ENCODE measurements at regions not wholly inside any gene's neighbourhood (a gene's known extent, or its start where the extent isn't known, plus 50 kb on each side); places are given as distances from the start of the nearest gene placed in this dataset.
A peak's percentile ranks its signal among the peaks of the same experiment; 100 is the strongest.

GRCh38 chr18:27871726-27872125, 305.2 kb downstream of the CDH2 start:
- Histone ChIP-seq H2AFZ (peak overlapping the region; percentile 54), H3K4me3 (ENCODE audit: low read depth, low read length) (no peak overlapping the region), H3K79me2 (no peaks in the 10 kb centered on the region), H3K27me3 (ENCODE audit: control insufficient read depth, insufficient read depth, low read length) (no peaks in the 10 kb centered on the region), H3K9me3 (ENCODE audit: control insufficient read depth, low read length) (no peaks in the 10 kb centered on the region), H3K9ac (no peak overlapping the region), H3K36me3 (ENCODE audit: control insufficient read depth, insufficient read depth, low read length) (no peaks in the 10 kb centered on the region), H3K27ac (no peak overlapping the region), H3K4me2 (ENCODE audit: low read length) (no peak overlapping the region), H3K4me1 (no peaks in the 10 kb centered on the region)
- TF ChIP-seq CTCF (IDR thresholded peaks at IDR 0.05): no peak

- Histone ChIP-seq H3K9me3 (ENCODE audit: control insufficient read depth, low read length) (no peaks in the 10 kb centered on the region), H3K36me3 (ENCODE audit: control insufficient read depth, insufficient read depth, low read length) (no peaks in the 10 kb centered on the region), H3K79me2 (no peaks in the 10 kb centered on the region), H3K4me1 (no peaks in the 10 kb centered on the region), H3K27ac (no peak overlapping the region), H3K27me3 (ENCODE audit: control insufficient read depth, insufficient read depth, low read length) (no peaks in the 10 kb centered on the region), H3K4me2 (ENCODE audit: low read length) (no peak overlapping the region), H3K9ac (no peak overlapping the region), H3K4me3 (ENCODE audit: low read depth, low read length) (no peak overlapping the region), H2AFZ (no peak overlapping the region)
- no peak for TF ChIP-seq CTCF (IDR thresholded peaks at IDR 0.05)
These were observed 307.2 kb downstream of the CDH2 start for GRCh38 chr18:27869735-27870134.

- peak overlapping the region; percentile 13 for H2AFZ ChIP-seq
- H3K79me2 ChIP-seq: no peaks in the 10 kb centered on the region
- no peak overlapping the region for H3K4me2 ChIP-seq (ENCODE audit: low read length)
- H3K27me3 ChIP-seq (ENCODE audit: control insufficient read depth, insufficient read depth, low read length): no peaks in the 10 kb centered on the region
- H3K9me3 ChIP-seq (ENCODE audit: control insufficient read depth, low read length): no peaks in the 10 kb centered on the region
- H3K9ac ChIP-seq: no peak overlapping the region
- H3K36me3 ChIP-seq (ENCODE audit: control insufficient read depth, insufficient read depth, low read length): no peaks in the 10 kb centered on the region
- TF ChIP-seq CTCF (IDR thresholded peaks at IDR 0.05): no peak
- no peak overlapping the region for H3K4me3 ChIP-seq (ENCODE audit: low read depth, low read length)
- no peak overlapping the region for H3K27ac ChIP-seq
- H3K4me1 ChIP-seq: peaks cover 12% of the 10 kb centered on the region
These were observed 311.5 kb downstream of the CDH2 start for GRCh38 chr18:27865431-27865830.

- Histone ChIP-seq H3K4me3 (ENCODE audit: low read depth, low read length) (no peak overlapping the region), H3K27ac (no peak overlapping the region), H3K4me1 (peaks cover 17% of the 10 kb centered on the region), H2AFZ (no peak overlapping the region), H3K9me3 (ENCODE audit: control insufficient read depth, low read length) (no peaks in the 10 kb centered on the region), H3K36me3 (ENCODE audit: control insufficient read depth, insufficient read depth, low read length) (no peaks in the 10 kb centered on the region), H3K9ac (no peak overlapping the region), H3K79me2 (no peaks in the 10 kb centered on the region), H3K4me2 (ENCODE audit: low read length) (no peak overlapping the region), H3K27me3 (ENCODE audit: control insufficient read depth, insufficient read depth, low read length) (no peaks in the 10 kb centered on the region)
- TF ChIP-seq CTCF (IDR thresholded peaks at IDR 0.05): no peak
These were observed 313.0 kb downstream of the CDH2 start for GRCh38 chr18:27863780-27864430.

GRCh38 chr18:27862041-27862682, 314.8 kb downstream of the CDH2 start:
- H3K4me2 ChIP-seq (ENCODE audit: low read length): peak overlapping the region; percentile 48
- H3K27me3 ChIP-seq (ENCODE audit: control insufficient read depth, insufficient read depth, low read length): no peaks in the 10 kb centered on the region
- no peaks in the 10 kb centered on the region for H3K79me2 ChIP-seq
- H3K36me3 ChIP-seq (ENCODE audit: control insufficient read depth, insufficient read depth, low read length): no peaks in the 10 kb centered on the region
- no peak overlapping the region for H3K9ac ChIP-seq
- H3K4me3 ChIP-seq (ENCODE audit: low read depth, low read length): no peak overlapping the region
- H2AFZ ChIP-seq: peak overlapping the region; percentile 76
- H3K4me1 ChIP-seq: peaks cover 19% of the 10 kb centered on the region
- no peaks in the 10 kb centered on the region for H3K9me3 ChIP-seq (ENCODE audit: control insufficient read depth, low read length)
- H3K27ac ChIP-seq: peak overlapping the region; percentile 90
- TF ChIP-seq CTCF (IDR thresholded peaks at IDR 0.05): no peak

Data from parathyroid adenoma (tissue), 2 donors.